ENCODE measurements at regions not wholly inside any gene's neighbourhood (a gene's known extent, or its start where the extent isn't known, plus 50 kb on each side); places are given as distances from the start of the nearest gene placed in this dataset. TPM values are rescaled to one million over a fixed set of nuclear protein-coding genes. Genes with fewer than 3 reads are reported as not detected.

- no peaks in the 10 kb centered on the region for H3K27me3 ChIP-seq
- H3K4me3 ChIP-seq (replicated peaks in 1 of 3): no peak overlapping the region
- H3K36me3 ChIP-seq: no peaks in the 10 kb centered on the region
- 76 to 88% methylated on average over 10 of the region's 10 CpGs for WGBS, 2 donors
- no peak for DNase-seq
- TF ChIP-seq CTCF (IDR thresholded peaks at IDR 0.05) (no peak), POLR2A (IDR thresholded peaks at IDR 0.05) (no peak)
- intact Hi-C loops (cut with DNase I): no loop called here
- H3K4me1 ChIP-seq: peaks cover 26 to 33% of the 10 kb centered on the region in 2 donors
- H3K9me3 ChIP-seq: no peaks in the 10 kb centered on the region
- H3K27ac ChIP-seq: peak overlapping the region; percentile 8 to 69 (median 53)
Measured at GRCh38 chr10:29687421-29688164, 52.8 kb upstream of the SVIL start.

GRCh38 chr10:29685506-29685905 is 50.7 kb upstream of the SVIL start:
- Histone ChIP-seq H3K27me3 (no peaks in the 10 kb centered on the region), H3K4me1 (peaks cover 20 to 32% of the 10 kb centered on the region in 2 donors), H3K36me3 (no peaks in the 10 kb centered on the region), H3K27ac (no peak overlapping the region), H3K4me3 (replicated peaks in 1 of 3) (no peak overlapping the region), H3K9me3 (no peaks in the 10 kb centered on the region)
- intact Hi-C loops (cut with DNase I): no loop called here
- TF ChIP-seq CTCF (IDR thresholded peaks at IDR 0.05) (no peak), POLR2A (IDR thresholded peaks at IDR 0.05) (no peak)
- 85 to 91% methylated on average over 4 of the region's 4 CpGs for WGBS, 2 donors
- no peak for DNase-seq

Small RNAs in the stretch of these regions (small RNA-seq; reads per million reads assigned to genes)
- gene CKS1BP2 (not detected), gene RNU6-908P (not detected)

Measured in thyroid gland (tissue), 4 donors.